ENCODE measurements at regions not wholly inside any gene's neighbourhood (a gene's known extent, or its start where the extent isn't known, plus 50 kb on each side); places are given as distances from the start of the nearest gene placed in this dataset.

- TF ChIP-seq POLR2AphosphoS5 (IDR thresholded peaks at IDR 0.05; ENCODE audit: low read depth, low read length) (no peak), POLR2A (IDR thresholded peaks at IDR 0.05; ENCODE audit: low read depth, low read length) (no peak)
Observed at GRCh38 chr11:31964181-31964580, 126.7 kb upstream of the RCN1 start.

Data from GM12892 (cell line).